Heart left ventricle (tissue), 16 donors: ENCODE measurements at regions not wholly inside any gene's neighbourhood (a gene's known extent, or its start where the extent isn't known, plus 50 kb on each side); places are given as distances from the start of the nearest gene placed in this dataset.
A peak's percentile ranks its signal among the peaks of the same experiment; 100 is the strongest.

Experiments
- ATAC-seq, 4 donors: fragments of 200-7000 bp; cut with Tn5 transposase; one replicate each; pipeline ENCODE4 v1.9.1; 2020 to 2022; ENCODE audit warnings: moderate library complexity in 4 of 4, mild to moderate bottlenecking in 3 of 4, moderate number of reproducible peaks in 1 of 4
- DNase-seq, 5 donors: peaks; one replicate each; pipeline ENCODE4 v3.0.0-alpha.2; 2020
- H3K27ac ChIP-seq, 12 donors: fragments of 200-600 bp; sonication (generic) in 4 of 12; one replicate each; pipeline versions ENCODE4 v1.5.0 to v1.8.0; 2016 to 2022; ENCODE audit warnings: mild to moderate bottlenecking in 2 of 12
- H3K27me3 ChIP-seq, 9 donors: fragments of 200-600 bp; sonication (generic) in 2 of 9; one replicate each; pipeline versions ENCODE4 v1.5.1 to v1.8.0; 2016 to 2022; ENCODE audit warnings: mild to moderate bottlenecking in 3 of 9
- H3K36me3 ChIP-seq, 9 donors: fragments of 200-600 bp; sonication (generic) in 2 of 9; one replicate each; pipeline versions ENCODE4 v1.5.0 to v1.8.0; 2018 to 2022; ENCODE audit warnings: mild to moderate bottlenecking in 2 of 9
- H3K4me1 ChIP-seq, 12 donors: fragments of 200-600 bp; sonication (generic) in 4 of 12; one replicate each; pipeline versions ENCODE4 v1.5.0 to v1.8.0; 2016 to 2022; ENCODE audit warnings: mild to moderate bottlenecking in 3 of 12
- H3K4me3 ChIP-seq, 12 donors: fragments of 200-600 bp; sonication (generic) in 4 of 12; one replicate each; pipeline versions ENCODE4 v1.5.0 to v1.8.0; 2017 to 2022; ENCODE audit warnings: mild to moderate bottlenecking in 9 of 12, moderate library complexity in 4 of 12
- H3K9me3 ChIP-seq, 12 donors: fragments of 200-600 bp; sonication (generic) in 4 of 12; one replicate each; pipeline versions ENCODE4 v1.5.0 to v1.8.0; 2016 to 2022; ENCODE audit warnings: mild to moderate bottlenecking in 1 of 12
- POLR2A ChIP-seq, 2 donors: fragments of 450-650 bp; IDR thresholded peaks; one replicate each; pipeline ENCODE4 v1.6.1; 2017; ENCODE audit warnings: antibody characterized with exemption in 2 of 2, mild to moderate bottlenecking in 2 of 2, moderate library complexity in 2 of 2
- WGBS, 4 donors: extraction: QIAGEN DNeasy Blood & Tissue Kit in 2 of 4; methylation state at CpG; one replicate each; pipeline versions ENCODE4 v1.1.5 to v1.1.7; 2013 to 2018; 5-methylcytosine and 5-hydroxymethylcytosine counted together
- intact Hi-C, 10 donors: fragments of 100-400 bp; cut with DNase I; formaldehyde crosslinking; loops; one replicate each; pipeline versions ENCODE4 v1.11.1 to v1.14.2; 2022
- TF ChIP-seq, protein P1 (sequence below), 12 donors: fragments of 200-600 bp; sonication (generic) in 4 of 12; IDR thresholded peaks; one replicate each; pipeline versions ENCODE4 v1.5.0 to v1.8.0; 2018 to 2022; ENCODE audit warnings: antibody characterized with exemption in 12 of 12, mild to moderate bottlenecking in 5 of 12
- donor health status: ischemic (EF 13 %, LVEDD 7.1; RV severe dilation, severe dysfunction).
- donor health status: healthy with polysubstance abuse.
- donor health status: DM: no; HTN: yes; CAD: no.
- donor health status: DM: no; HTN: no; CAD: no.
- donor health status: ischemic (EF 25% LVEDD 6.9; RV normal size, moderate dysfunction).
- donor health status: ischemic (EF 25% LVEDD 5.7; RV mildly dilated, moderate dysfunction).
- donor health status: healthy.
- donor health status: DM: yes; HTN: yes; CAD: no.
- donor health status: ischemic (EF 35%, LVEDD 5.7; RV mildly dilated, moderate dysfunction).
- donor health status: nonischemic (EF 11% LVEDD 7.7; RV severe dilation, severe dysfunction).
- donor health status: DM: yes; HTN: yes; CAD: no.
- donor health status: PGD.
- donor health status: ischemic (EF 29% LVEDD 5.4; RV normal size, mild dysfunction).
- donor health status: nonischemic (EF 23%, LVEDD 6.1; RV moderate dilation, normal function).

DNA sequence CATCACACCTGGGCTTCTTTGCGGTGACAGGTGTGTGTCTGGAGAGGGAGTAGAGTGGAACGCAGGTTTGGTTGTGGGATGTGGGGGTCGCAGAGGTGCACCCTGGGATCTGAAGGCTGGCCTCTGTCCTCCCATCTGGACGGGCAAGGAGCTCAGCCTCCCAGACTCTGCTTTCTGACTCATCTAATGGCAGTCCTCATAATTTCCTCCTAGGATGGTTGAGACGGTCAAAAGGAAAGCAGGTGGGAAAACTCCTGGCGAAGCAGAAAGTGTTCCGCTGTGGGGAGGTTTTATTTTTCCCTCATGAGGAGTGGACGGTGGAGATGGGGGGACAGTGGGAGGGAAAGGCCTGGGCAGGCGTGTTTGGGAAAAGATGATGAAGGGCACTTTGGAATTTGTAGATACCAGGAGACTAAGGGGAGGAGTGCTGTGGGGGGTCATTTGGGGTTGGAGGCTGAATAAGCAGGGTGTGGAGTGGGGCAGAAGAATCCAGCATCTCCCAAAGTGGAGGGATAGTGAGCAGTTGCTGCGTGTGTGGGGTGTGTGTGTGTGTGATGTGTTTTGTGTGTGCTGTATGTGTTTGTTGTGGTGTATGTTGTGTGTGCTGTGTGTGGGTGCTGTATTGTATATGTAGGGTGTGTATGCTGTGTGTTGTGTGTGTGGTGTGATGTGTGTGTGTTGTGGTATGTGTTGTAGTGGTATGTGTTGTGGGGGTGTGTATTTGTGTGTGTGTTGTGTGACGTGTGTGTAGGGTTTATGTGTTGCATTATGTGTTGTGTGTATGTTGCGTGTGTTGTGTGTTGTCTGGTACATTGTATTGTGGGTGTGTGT is 97.2 kb upstream of the PODXL start:
- no peak for DNase-seq

DNA sequence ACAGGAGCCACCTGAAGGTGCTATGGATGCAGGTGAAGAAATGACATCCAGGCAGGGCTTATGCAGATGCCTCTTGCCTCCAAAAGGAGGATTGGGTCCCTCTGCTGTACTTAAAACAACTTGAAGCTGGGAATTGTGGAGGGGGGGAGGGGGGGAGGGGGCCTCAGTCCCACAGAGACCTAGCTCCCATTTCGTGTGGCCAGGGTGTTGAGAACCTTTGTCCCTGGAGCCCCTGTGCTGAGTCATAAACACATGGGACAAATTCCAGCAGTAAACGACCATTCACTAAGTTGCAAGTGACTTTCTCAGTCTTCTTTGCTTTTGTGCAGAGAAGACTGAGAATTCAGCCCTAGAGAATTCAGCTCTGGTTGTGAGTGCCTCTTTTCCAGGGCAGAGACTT is 96.5 kb upstream of the PODXL start:
- no peak for ATAC-seq
- WGBS, 4 donors: 32 to 47% (median 36%) methylated on average over 2 of the region's 2 CpGs
- no peaks in the 10 kb centered on the region for H3K9me3 ChIP-seq
- H3K4me3 ChIP-seq: no peak overlapping the region
- no peak overlapping the region for H3K27ac ChIP-seq
- no peaks in the 10 kb centered on the region for H3K27me3 ChIP-seq
- no peak for TF ChIP-seq POLR2A (IDR thresholded peaks at IDR 0.05)
- no peaks in the 10 kb centered on the region for H3K36me3 ChIP-seq
- H3K4me1 ChIP-seq: peaks cover 0 to 32% (median 10%) of the 10 kb centered on the region in 12 donors
- intact Hi-C loops: loop anchor here in 6 of 10 donors (2.0 to 10.0 kb wide), 4 partner anchors 68 to 144 kb away; partner anchors contain the start of gene PODXL (in 2 of the 6)
- DNase-seq: no peak

More for the DNA sequence above, 97.2 kb upstream of the PODXL start:
- Histone ChIP-seq H3K9me3 (no peaks in the 10 kb centered on the region), H3K4me3 (no peak overlapping the region), H3K4me1 (peaks cover 0 to 31% (median 10%) of the 10 kb centered on the region in 12 donors), H3K27me3 (no peaks in the 10 kb centered on the region), H3K27ac (no peak overlapping the region), H3K36me3 (no peaks in the 10 kb centered on the region)
- ATAC-seq: no peak
- intact Hi-C loops: loop anchor here (1.0 to 10.0 kb wide), 10 partner anchors 69 to 145 kb away; partner anchors contain the start of gene PODXL (in 2 of the 10)
- TF ChIP-seq, protein P1, sequence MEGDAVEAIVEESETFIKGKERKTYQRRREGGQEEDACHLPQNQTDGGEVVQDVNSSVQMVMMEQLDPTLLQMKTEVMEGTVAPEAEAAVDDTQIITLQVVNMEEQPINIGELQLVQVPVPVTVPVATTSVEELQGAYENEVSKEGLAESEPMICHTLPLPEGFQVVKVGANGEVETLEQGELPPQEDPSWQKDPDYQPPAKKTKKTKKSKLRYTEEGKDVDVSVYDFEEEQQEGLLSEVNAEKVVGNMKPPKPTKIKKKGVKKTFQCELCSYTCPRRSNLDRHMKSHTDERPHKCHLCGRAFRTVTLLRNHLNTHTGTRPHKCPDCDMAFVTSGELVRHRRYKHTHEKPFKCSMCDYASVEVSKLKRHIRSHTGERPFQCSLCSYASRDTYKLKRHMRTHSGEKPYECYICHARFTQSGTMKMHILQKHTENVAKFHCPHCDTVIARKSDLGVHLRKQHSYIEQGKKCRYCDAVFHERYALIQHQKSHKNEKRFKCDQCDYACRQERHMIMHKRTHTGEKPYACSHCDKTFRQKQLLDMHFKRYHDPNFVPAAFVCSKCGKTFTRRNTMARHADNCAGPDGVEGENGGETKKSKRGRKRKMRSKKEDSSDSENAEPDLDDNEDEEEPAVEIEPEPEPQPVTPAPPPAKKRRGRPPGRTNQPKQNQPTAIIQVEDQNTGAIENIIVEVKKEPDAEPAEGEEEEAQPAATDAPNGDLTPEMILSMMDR (IDR thresholded peaks at IDR 0.05): no peak
- no peak for TF ChIP-seq POLR2A (IDR thresholded peaks at IDR 0.05)
- 58 to 73% (median 60%) methylated on average over 11 to 12 of the region's 12 CpGs for WGBS, 4 donors

DNA sequence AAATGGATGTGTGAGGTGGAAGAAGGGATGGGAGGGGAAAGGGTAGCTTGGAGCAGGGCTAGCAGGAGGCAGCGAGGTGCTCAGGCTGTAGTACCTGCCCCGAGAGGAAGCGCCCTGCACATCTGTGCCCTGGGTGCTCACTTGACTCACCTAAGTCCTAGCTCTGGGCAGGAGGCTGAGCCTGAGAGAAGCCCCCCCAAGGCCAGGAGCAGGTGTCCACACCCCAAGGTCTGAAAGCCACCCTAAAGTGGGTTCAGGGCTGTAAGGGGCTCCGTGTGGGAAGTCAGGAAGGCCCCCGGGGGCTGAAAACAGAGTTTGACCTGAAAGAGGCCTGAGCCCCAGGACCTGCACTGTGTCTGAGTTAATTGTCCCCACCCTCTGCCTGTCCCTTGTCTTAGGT is 95.8 kb upstream of the PODXL start:
- intact Hi-C loops: loop anchor here in 6 of 10 donors (2.0 to 10.0 kb wide), 4 partner anchors 67 to 143 kb away; partner anchors contain the start of gene PODXL (in 2 of the 6)
- Histone ChIP-seq H3K4me1 (peaks cover 0 to 25% (median 8%) of the 10 kb centered on the region in 12 donors), H3K27me3 (no peaks in the 10 kb centered on the region), H3K36me3 (no peaks in the 10 kb centered on the region), H3K4me3 (no peak overlapping the region), H3K9me3 (no peaks in the 10 kb centered on the region), H3K27ac (no peak overlapping the region)
- DNase-seq: no peak
- WGBS, 4 donors: 89 to 95% (median 93%) methylated on average over 5 of the region's 5 CpGs
- no peak for ATAC-seq
- no peak for TF ChIP-seq POLR2A (IDR thresholded peaks at IDR 0.05)
- TF ChIP-seq, protein P1 (IDR thresholded peaks at IDR 0.05): no peak

DNA sequence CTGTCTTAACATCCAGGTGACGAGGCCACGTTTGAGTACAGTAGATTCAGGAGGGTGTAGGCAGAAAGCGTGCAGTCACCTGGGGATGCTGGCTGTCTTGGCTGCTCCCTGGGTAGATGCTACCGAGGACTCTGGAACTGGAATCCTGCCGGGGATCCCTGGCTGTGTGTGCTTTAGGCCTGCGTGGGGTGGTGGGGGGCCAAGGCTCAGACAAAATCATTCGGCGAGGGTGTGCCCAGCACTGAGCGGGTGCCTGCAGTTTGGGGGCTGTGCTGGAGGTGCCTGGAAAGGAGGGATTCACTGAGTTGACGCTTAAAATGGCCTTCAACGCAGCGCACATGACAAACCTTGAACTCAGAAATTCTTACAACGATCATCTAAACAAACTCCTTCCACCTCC is 93.5 kb upstream of the PODXL start:
- 90 to 93% (median 90%) methylated on average over 13 of the region's 13 CpGs for WGBS, 4 donors
- no peaks in the 10 kb centered on the region for H3K9me3 ChIP-seq
- intact Hi-C loops: loop anchor here in 5 of 10 donors (5.0 to 10.0 kb wide), 3 partner anchors 65 to 103 kb away; partner anchors contain the start of gene PODXL (in 2 of the 5)
- no peaks in the 10 kb centered on the region for H3K27me3 ChIP-seq
- H3K4me3 ChIP-seq: no peak overlapping the region
- H3K36me3 ChIP-seq: no peaks in the 10 kb centered on the region
- DNase-seq (no peak), ATAC-seq (no peak)
- TF ChIP-seq, protein P1 (IDR thresholded peaks at IDR 0.05): no peak
- no peak for TF ChIP-seq POLR2A (IDR thresholded peaks at IDR 0.05)
- H3K27ac ChIP-seq: peak overlapping the region in 5 of 12 donors; percentile 43 to 82 (median 74)
- H3K4me1 ChIP-seq: peaks cover 0 to 21% (median 8%) of the 10 kb centered on the region in 12 donors
